ENCODE measurements at regions not wholly inside any gene's neighbourhood (a gene's known extent, or its start where the extent isn't known, plus 50 kb on each side); places are given as distances from the start of the nearest gene placed in this dataset.

GRCh38 chr5:88956416-88956815 is 73.4 kb upstream of the MEF2C start:
- Histone ChIP-seq H3K27ac (no peak overlapping the region), H3K27me3 (no peaks in the 10 kb centered on the region), H3K4me3 (no peak overlapping the region), H3K36me3 (no peaks in the 10 kb centered on the region), H3K9me3 (no peaks in the 10 kb centered on the region), H3K4me1 (no peaks in the 10 kb centered on the region)
- TF ChIP-seq CTCF (IDR thresholded peaks at IDR 0.05), result no peak
- no peak for TF ChIP-seq POLR2A (IDR thresholded peaks at IDR 0.05)
- TF ChIP-seq POLR2AphosphoS5 (IDR thresholded peaks at IDR 0.05), result no peak
- no peak for TF ChIP-seq EP300 (IDR thresholded peaks at IDR 0.05)
- WGBS, result 75% methylated on average over 2 of the region's 2 CpGs
- DNase-seq (ENCODE audit: low spot score in 2 of 2), result no peak

GRCh38 chr5:88955403-88955802 is 72.4 kb upstream of the MEF2C start:
- 76% methylated on average over 4 of the region's 4 CpGs for WGBS
- TF ChIP-seq CTCF (IDR thresholded peaks at IDR 0.05) (no peak), EP300 (IDR thresholded peaks at IDR 0.05) (no peak), POLR2A (IDR thresholded peaks at IDR 0.05) (no peak), POLR2AphosphoS5 (IDR thresholded peaks at IDR 0.05) (no peak)
- H3K27ac ChIP-seq, result no peak overlapping the region
- no peaks in the 10 kb centered on the region for H3K36me3 ChIP-seq
- no peaks in the 10 kb centered on the region for H3K27me3 ChIP-seq
- DNase-seq (ENCODE audit: low spot score in 2 of 2), result no peak
- no peaks in the 10 kb centered on the region for H3K4me1 ChIP-seq
- no peak overlapping the region for H3K4me3 ChIP-seq
- no peaks in the 10 kb centered on the region for H3K9me3 ChIP-seq

GRCh38 chr5:88954511-88954910 is 71.5 kb upstream of the MEF2C start:
- Histone ChIP-seq H3K4me1 (no peaks in the 10 kb centered on the region), H3K27me3 (no peaks in the 10 kb centered on the region), H3K36me3 (no peaks in the 10 kb centered on the region), H3K4me3 (no peak overlapping the region), H3K9me3 (no peaks in the 10 kb centered on the region), H3K27ac (no peak overlapping the region)
- 87% methylated on average over 3 of the region's 3 CpGs for WGBS
- no peak for TF ChIP-seq EP300 (IDR thresholded peaks at IDR 0.05)
- TF ChIP-seq POLR2AphosphoS5 (IDR thresholded peaks at IDR 0.05), result no peak
- TF ChIP-seq POLR2A (IDR thresholded peaks at IDR 0.05), result no peak
- TF ChIP-seq CTCF (IDR thresholded peaks at IDR 0.05), result no peak
- DNase-seq (ENCODE audit: low spot score in 2 of 2), result no peak

GRCh38 chr5:88952996-88953643 is 70.1 kb upstream of the MEF2C start:
- H3K9me3 ChIP-seq, result no peaks in the 10 kb centered on the region
- H3K4me3 ChIP-seq, result no peak overlapping the region
- H3K27ac ChIP-seq, result no peak overlapping the region
- no peaks in the 10 kb centered on the region for H3K36me3 ChIP-seq
- DNase-seq (ENCODE audit: low spot score in 2 of 2), result no peak
- no peaks in the 10 kb centered on the region for H3K4me1 ChIP-seq
- no peak for TF ChIP-seq POLR2A (IDR thresholded peaks at IDR 0.05)
- no peak for TF ChIP-seq POLR2AphosphoS5 (IDR thresholded peaks at IDR 0.05)
- TF ChIP-seq EP300 (IDR thresholded peaks at IDR 0.05), result no peak
- no peak for TF ChIP-seq CTCF (IDR thresholded peaks at IDR 0.05)
- 89% methylated on average over 5 of the region's 5 CpGs for WGBS
- H3K27me3 ChIP-seq, result no peaks in the 10 kb centered on the region

GRCh38 chr5:88952344-88952743 is 69.4 kb upstream of the MEF2C start:
- no peak for DNase-seq (ENCODE audit: low spot score in 2 of 2)
- 46% methylated on average over 2 of the region's 2 CpGs for WGBS
- H3K27ac ChIP-seq, result no peak overlapping the region

More at GRCh38 chr5:88952344-88952743, 69.4 kb upstream of the MEF2C start:
- no peak overlapping the region for H3K4me3 ChIP-seq
- no peaks in the 10 kb centered on the region for H3K27me3 ChIP-seq
- no peak for TF ChIP-seq POLR2AphosphoS5 (IDR thresholded peaks at IDR 0.05)
- no peak for TF ChIP-seq POLR2A (IDR thresholded peaks at IDR 0.05)
- TF ChIP-seq CTCF (IDR thresholded peaks at IDR 0.05), result no peak
- TF ChIP-seq EP300 (IDR thresholded peaks at IDR 0.05), result no peak
- no peaks in the 10 kb centered on the region for H3K9me3 ChIP-seq
- H3K4me1 ChIP-seq, result no peaks in the 10 kb centered on the region
- no peaks in the 10 kb centered on the region for H3K36me3 ChIP-seq
